ENCODE measurements at regions not wholly inside any gene's neighbourhood (a gene's known extent, or its start where the extent isn't known, plus 50 kb on each side); places are given as distances from the start of the nearest gene placed in this dataset.

DNA sequence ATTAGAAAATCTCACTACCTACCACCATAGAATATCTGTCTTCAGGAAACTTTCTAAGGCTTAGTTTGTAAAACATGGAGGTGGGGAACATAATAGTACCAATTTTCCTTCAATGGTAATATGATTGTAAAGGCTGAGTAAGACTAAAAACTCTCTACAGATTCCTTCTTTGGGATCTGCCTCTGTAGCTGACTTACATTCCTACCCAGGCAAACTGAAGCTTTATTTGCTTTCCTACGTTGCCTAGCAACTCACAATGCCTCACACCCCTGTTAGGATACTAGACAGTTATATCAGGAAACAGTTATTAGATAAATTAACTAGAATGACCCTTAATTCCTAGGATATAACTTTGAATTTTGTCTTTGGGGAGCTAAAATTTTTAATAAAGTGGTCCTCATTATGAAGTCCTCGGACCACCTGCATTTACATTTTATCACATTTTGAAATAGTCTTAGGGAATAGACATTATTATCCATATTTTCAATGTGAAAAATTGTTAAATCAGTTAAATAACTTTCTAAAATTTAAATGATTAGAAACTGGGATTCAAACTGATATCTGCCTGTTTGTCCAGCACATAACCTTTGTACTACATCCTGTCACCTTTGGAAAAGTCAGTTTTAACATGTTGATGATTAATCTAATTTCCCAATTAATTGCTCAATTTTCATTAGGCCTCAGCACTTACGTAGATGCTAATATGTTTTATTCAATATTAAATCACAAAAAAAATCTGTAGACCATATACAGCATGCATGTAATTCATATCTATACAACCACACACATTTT, 591.4 kb downstream of the RNF144B start:
- intact Hi-C loops (cut with micrococcal nuclease): no loop called here
- WGBS, 2 experiments (ENCODE audit: extremely low coverage in 2 of 2, insufficient read length in 1 of 2): no CpG with 5 or more reads among the region's 3 CpGs

More for the DNA sequence above, 591.4 kb downstream of the RNF144B start:
- Histone ChIP-seq H3K18ac (ENCODE audit: low read depth, low read length) (no peak overlapping the region), H2AFZ (replicated peaks; ENCODE audit: low read length, poor library complexity) (no peak overlapping the region), H3K4me3 (ENCODE audit: insufficient read depth, low read depth, low read length) (no peak overlapping the region), H3K9me3 (ENCODE audit: control insufficient read depth, insufficient read depth, low read length) (peaks cover 2% of the 10 kb centered on the region; the same call in 1 of the 2 replicates), H2BK15ac (ENCODE audit: low read depth, low read length) (no peak overlapping the region), H2AK9ac (replicated peaks; ENCODE audit: low read depth, low read length, poor library complexity) (no peak overlapping the region), H2BK120ac (ENCODE audit: low read depth, low read length) (no peak overlapping the region), H4K91ac (ENCODE audit: insufficient read depth, low read depth, low read length) (no peak overlapping the region), H3K9me1 (ENCODE audit: insufficient read depth, low read length) (no peaks in the 10 kb centered on the region), H3K4me2 (ENCODE audit: low read depth, low read length) (no peak overlapping the region), H3K27ac (ENCODE audit: insufficient read depth, low read length) (no peak overlapping the region), H3K23ac (ENCODE audit: low read depth, low read length) (no peak overlapping the region), H4K8ac (ENCODE audit: low read depth in 2 of 2, low read length in 2 of 2) (no peak overlapping the region), H4K5ac (ENCODE audit: low read depth, low read length) (no peak overlapping the region), H4K20me1 (ENCODE audit: insufficient read depth, low read length) (no peaks in the 10 kb centered on the region), H3K79me1 (ENCODE audit: low read depth in 1 of 2, low read length in 2 of 2) (no peaks in the 10 kb centered on the region), H3K4me1 (ENCODE audit: control insufficient read depth, insufficient read depth, low read length) (no peaks in the 10 kb centered on the region), H2AK5ac (ENCODE audit: low read depth, low read length) (no peak overlapping the region), H3K56ac (ENCODE audit: extremely low read depth, insufficient read depth, low read length) (no peak overlapping the region), H3K36me3 (ENCODE audit: control insufficient read depth, insufficient read depth, low read length) (no peaks in the 10 kb centered on the region), H3K9ac (ENCODE audit: low read depth, low read length) (no peak overlapping the region), H3K27me3 (ENCODE audit: control insufficient read depth, insufficient read depth, low read length) (no peaks in the 10 kb centered on the region), H2BK20ac (ENCODE audit: low read depth, low read length) (no peak overlapping the region), H3K14ac (replicated peaks; ENCODE audit: low read depth, low read length) (no peak overlapping the region), H3K4ac (ENCODE audit: low read depth, low read length) (no peak overlapping the region), H2BK5ac (ENCODE audit: low read depth, low read length, poor library complexity, severe bottlenecking) (no peak overlapping the region)
- dilution Hi-C loops (cut with HindIII; ENCODE audit: low sequenced_read_pairs, unreplicated experiment): no loop called here
- in situ Hi-C loops (cut with MboI; ENCODE audit: low sequenced_read_pairs): loop anchor here (25.0 kb wide), 1 partner anchor 884 kb away; no protein-coding TSS in a partner anchor
- ATAC-seq (ENCODE audit: low read depth) (no peak), DNase-seq (no peak)
- TF ChIP-seq, protein P1, sequence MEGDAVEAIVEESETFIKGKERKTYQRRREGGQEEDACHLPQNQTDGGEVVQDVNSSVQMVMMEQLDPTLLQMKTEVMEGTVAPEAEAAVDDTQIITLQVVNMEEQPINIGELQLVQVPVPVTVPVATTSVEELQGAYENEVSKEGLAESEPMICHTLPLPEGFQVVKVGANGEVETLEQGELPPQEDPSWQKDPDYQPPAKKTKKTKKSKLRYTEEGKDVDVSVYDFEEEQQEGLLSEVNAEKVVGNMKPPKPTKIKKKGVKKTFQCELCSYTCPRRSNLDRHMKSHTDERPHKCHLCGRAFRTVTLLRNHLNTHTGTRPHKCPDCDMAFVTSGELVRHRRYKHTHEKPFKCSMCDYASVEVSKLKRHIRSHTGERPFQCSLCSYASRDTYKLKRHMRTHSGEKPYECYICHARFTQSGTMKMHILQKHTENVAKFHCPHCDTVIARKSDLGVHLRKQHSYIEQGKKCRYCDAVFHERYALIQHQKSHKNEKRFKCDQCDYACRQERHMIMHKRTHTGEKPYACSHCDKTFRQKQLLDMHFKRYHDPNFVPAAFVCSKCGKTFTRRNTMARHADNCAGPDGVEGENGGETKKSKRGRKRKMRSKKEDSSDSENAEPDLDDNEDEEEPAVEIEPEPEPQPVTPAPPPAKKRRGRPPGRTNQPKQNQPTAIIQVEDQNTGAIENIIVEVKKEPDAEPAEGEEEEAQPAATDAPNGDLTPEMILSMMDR (conservative IDR thresholded peaks at IDR 0.05; ENCODE audit: low read depth, low read length): no peak
- TF ChIP-seq, protein P2, sequence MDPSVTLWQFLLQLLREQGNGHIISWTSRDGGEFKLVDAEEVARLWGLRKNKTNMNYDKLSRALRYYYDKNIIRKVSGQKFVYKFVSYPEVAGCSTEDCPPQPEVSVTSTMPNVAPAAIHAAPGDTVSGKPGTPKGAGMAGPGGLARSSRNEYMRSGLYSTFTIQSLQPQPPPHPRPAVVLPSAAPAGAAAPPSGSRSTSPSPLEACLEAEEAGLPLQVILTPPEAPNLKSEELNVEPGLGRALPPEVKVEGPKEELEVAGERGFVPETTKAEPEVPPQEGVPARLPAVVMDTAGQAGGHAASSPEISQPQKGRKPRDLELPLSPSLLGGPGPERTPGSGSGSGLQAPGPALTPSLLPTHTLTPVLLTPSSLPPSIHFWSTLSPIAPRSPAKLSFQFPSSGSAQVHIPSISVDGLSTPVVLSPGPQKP (IDR thresholded peaks at IDR 0.05; ENCODE audit: borderline replicate concordance, low read depth, low read length): no peak
- ChIA-PET CTCF (no interaction called here), POLR2A (ENCODE audit: unreplicated experiment) (no interaction called here)
- BruUV-seq (replicated peaks): no TSS peak

All from IMR-90 (cell line).